Suprapubic skin (tissue), 4 donors: ENCODE measurements at regions not wholly inside any gene's neighbourhood (a gene's known extent, or its start where the extent isn't known, plus 50 kb on each side); places are given as distances from the start of the nearest gene placed in this dataset.

Experiments used
- DNase-seq, 2 donors: peaks; one replicate each; pipeline ENCODE4 v3.0.0-alpha.2; 2019; ENCODE audit warnings: low spot score in 2 of 2
- H3K27ac ChIP-seq: fragments of 200-600 bp; sonication (generic); one replicate; pipeline ENCODE4 v1.5.1; 2019
- H3K27me3 ChIP-seq: fragments of 200-600 bp; sonication (generic); one replicate; pipeline ENCODE4 v1.5.1; 2019
- H3K36me3 ChIP-seq: fragments of 200-600 bp; sonication (generic); one replicate; pipeline ENCODE4 v1.5.1; 2019
- H3K4me1 ChIP-seq: fragments of 200-600 bp; sonication (generic); one replicate; pipeline ENCODE4 v1.5.1; 2019
- H3K4me3 ChIP-seq: fragments of 200-600 bp; sonication (generic); one replicate; pipeline ENCODE4 v1.5.1; 2019; ENCODE audit warnings: mild to moderate bottlenecking
- H3K9me3 ChIP-seq: fragments of 200-600 bp; sonication (generic); one replicate; pipeline ENCODE4 v1.5.1; 2019
- CTCF ChIP-seq, 2 donors: fragments of 200-600 bp in 1 of 2; fragments of 450-650 bp in 1 of 2; sonication (generic) in 1 of 2; IDR thresholded peaks; one replicate each; pipeline ENCODE4 v1.5.1; 2016 to 2019; ENCODE audit warnings: antibody characterized with exemption in 2 of 2, mild to moderate bottlenecking in 1 of 2, moderate library complexity in 1 of 2
- EP300 ChIP-seq: sonication (generic); formaldehyde crosslinking; IDR thresholded peaks from one replicate; pipeline ENCODE4 v1.6.1; 2017; ENCODE audit warnings: antibody characterized with exemption
- POLR2A ChIP-seq, 2 donors: fragments of 450-650 bp; IDR thresholded peaks; one replicate each; pipeline ENCODE4 v1.6.1; 2017; ENCODE audit warnings: antibody characterized with exemption in 2 of 2, mild to moderate bottlenecking in 2 of 2, moderate library complexity in 2 of 2
- POLR2AphosphoS5 ChIP-seq, 3 donors: sonication (generic); formaldehyde crosslinking; IDR thresholded peaks; one replicate each; pipeline ENCODE4 v1.6.1; 2017; ENCODE audit warnings: antibody characterized with exemption in 3 of 3
- WGBS: methylation state at CpG from one replicate; pipeline ENCODE4 v1.1.5; 2018; 5-methylcytosine and 5-hydroxymethylcytosine counted together

GRCh38 chr13:50140581-50141374 is 125.5 kb downstream of the KCNRG start:
- Histone ChIP-seq H3K36me3 (no peaks in the 10 kb centered on the region), H3K4me3 (no peak overlapping the region), H3K27me3 (no peaks in the 10 kb centered on the region), H3K4me1 (peaks cover 9% of the 10 kb centered on the region), H3K9me3 (no peaks in the 10 kb centered on the region), H3K27ac (no peak overlapping the region)
- WGBS: 47% methylated on average over 14 of the region's 14 CpGs
- no peak for DNase-seq
- no peak for TF ChIP-seq CTCF (IDR thresholded peaks at IDR 0.05)
- no peak for TF ChIP-seq POLR2A (IDR thresholded peaks at IDR 0.05)
- TF ChIP-seq EP300: no peak
- TF ChIP-seq POLR2AphosphoS5 (IDR thresholded peaks at IDR 0.05): no peak

- TF ChIP-seq POLR2A (IDR thresholded peaks at IDR 0.05) (no peak), POLR2AphosphoS5 (IDR thresholded peaks at IDR 0.05) (no peak), CTCF (IDR thresholded peaks at IDR 0.05) (no peak), EP300 (no peak)
- Histone ChIP-seq H3K4me3 (no peak overlapping the region), H3K36me3 (no peaks in the 10 kb centered on the region), H3K27ac (no peak overlapping the region), H3K4me1 (peaks cover 9% of the 10 kb centered on the region), H3K9me3 (no peaks in the 10 kb centered on the region), H3K27me3 (no peaks in the 10 kb centered on the region)
- no peak for DNase-seq
- 92% methylated on average over 2 of the region's 2 CpGs for WGBS
These were observed 126.2 kb downstream of the KCNRG start for GRCh38 chr13:50141375-50141975.

- Histone ChIP-seq H3K36me3 (no peaks in the 10 kb centered on the region), H3K27me3 (no peaks in the 10 kb centered on the region), H3K27ac (no peak overlapping the region), H3K4me1 (peaks cover 9% of the 10 kb centered on the region), H3K4me3 (no peak overlapping the region), H3K9me3 (no peaks in the 10 kb centered on the region)
- no peak for TF ChIP-seq POLR2A (IDR thresholded peaks at IDR 0.05)
- TF ChIP-seq POLR2AphosphoS5 (IDR thresholded peaks at IDR 0.05): no peak
- TF ChIP-seq EP300: no peak
- TF ChIP-seq CTCF (IDR thresholded peaks at IDR 0.05): no peak
- 65% methylated on average over 1 of the region's 1 CpG for WGBS
- no peak for DNase-seq
These were observed 129.3 kb downstream of the KCNRG start for GRCh38 chr13:50144246-50145160.

- H3K4me3 ChIP-seq: no peak overlapping the region
- no peak for DNase-seq
- TF ChIP-seq CTCF (IDR thresholded peaks at IDR 0.05): no peak
- TF ChIP-seq POLR2A (IDR thresholded peaks at IDR 0.05): no peak
- TF ChIP-seq POLR2AphosphoS5 (IDR thresholded peaks at IDR 0.05): no peak
- TF ChIP-seq EP300: no peak
- no peaks in the 10 kb centered on the region for H3K4me1 ChIP-seq
- no peaks in the 10 kb centered on the region for H3K36me3 ChIP-seq
- no peak overlapping the region for H3K27ac ChIP-seq
- H3K9me3 ChIP-seq: no peaks in the 10 kb centered on the region
- no peaks in the 10 kb centered on the region for H3K27me3 ChIP-seq
- 90% methylated on average over 2 of the region's 2 CpGs for WGBS
These were observed 134.0 kb downstream of the KCNRG start for GRCh38 chr13:50149214-50149613.
